ENCODE measurements at regions not wholly inside any gene's neighbourhood (a gene's known extent, or its start where the extent isn't known, plus 50 kb on each side); places are given as distances from the start of the nearest gene placed in this dataset.
A peak's percentile ranks its signal among the peaks of the same experiment; 100 is the strongest.

DNA sequence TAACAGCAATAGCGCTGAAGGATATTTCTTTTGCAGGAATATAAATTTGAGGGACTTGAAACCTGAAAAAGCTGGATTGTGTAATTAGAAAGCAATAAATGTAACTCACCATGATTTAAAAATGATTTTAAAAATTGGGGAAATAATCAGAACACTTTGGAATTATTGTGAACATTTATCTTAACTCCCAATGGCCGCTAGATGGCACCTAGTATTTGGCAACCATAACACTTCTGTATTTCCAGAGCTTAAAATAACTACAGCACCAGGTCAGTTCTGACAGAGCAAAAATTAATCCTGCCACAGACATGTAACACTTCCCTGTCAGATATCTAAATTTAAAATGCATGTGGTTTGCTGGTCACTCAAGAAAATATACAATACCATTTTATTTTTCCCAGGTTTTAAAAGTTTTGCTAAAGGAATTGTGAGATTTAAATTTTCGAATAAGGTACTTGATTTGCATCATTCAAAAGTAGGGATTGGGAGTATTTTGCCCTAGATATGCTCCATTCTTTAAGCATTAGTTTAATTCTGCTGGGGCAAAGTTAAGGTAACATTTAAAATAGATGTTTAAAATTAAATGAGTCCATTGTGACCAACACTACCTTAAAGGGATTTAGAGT is 144.5 kb downstream of the PPP1R3A start:
- ChIA-PET POLR2A (no interaction called here), CTCF (interaction anchor here (0.7 to 2.0 kb wide), 3 partner anchors 11 to 18 kb away, joined by 3 to 5 read pairs (median 4); no protein-coding TSS in a partner anchor)
- peak; percentile 20 for DNase-seq (ENCODE audit: extremely low spot score)
- TF ChIP-seq, protein P1, sequence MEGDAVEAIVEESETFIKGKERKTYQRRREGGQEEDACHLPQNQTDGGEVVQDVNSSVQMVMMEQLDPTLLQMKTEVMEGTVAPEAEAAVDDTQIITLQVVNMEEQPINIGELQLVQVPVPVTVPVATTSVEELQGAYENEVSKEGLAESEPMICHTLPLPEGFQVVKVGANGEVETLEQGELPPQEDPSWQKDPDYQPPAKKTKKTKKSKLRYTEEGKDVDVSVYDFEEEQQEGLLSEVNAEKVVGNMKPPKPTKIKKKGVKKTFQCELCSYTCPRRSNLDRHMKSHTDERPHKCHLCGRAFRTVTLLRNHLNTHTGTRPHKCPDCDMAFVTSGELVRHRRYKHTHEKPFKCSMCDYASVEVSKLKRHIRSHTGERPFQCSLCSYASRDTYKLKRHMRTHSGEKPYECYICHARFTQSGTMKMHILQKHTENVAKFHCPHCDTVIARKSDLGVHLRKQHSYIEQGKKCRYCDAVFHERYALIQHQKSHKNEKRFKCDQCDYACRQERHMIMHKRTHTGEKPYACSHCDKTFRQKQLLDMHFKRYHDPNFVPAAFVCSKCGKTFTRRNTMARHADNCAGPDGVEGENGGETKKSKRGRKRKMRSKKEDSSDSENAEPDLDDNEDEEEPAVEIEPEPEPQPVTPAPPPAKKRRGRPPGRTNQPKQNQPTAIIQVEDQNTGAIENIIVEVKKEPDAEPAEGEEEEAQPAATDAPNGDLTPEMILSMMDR (IDR thresholded peaks at IDR 0.05; ENCODE audit: control extremely low read depth, extremely low read depth, low read depth, missing control alignments) = peak; percentile 56

DNA sequence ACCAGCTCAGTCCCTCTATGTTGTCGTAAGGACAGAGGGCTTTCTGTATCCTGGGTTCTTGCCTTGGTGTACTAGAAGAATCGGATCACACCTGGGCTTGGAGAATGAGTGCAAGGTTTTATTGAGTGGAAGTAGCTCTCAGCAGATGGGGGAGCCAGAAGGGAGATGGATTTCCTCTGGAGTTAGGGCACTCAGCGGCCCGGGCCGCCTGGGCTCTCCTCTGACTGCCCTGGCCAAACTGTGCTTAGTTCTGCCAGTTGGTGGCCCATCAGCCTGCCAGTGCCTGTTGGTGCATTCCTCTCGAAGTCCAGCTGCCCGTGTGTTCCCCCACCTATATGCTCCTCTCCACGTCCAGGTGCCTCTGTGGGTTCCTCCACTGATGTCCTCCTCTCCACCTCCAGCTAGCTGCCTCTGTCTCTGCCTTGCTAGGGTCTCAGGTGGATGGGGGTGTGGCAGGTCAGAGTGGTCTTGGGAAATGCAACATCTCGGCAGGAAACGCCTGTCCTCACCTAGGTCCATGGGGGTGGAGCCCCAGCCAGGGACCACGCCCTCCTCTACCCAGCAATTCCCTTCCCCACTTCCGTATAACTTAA is 148.6 kb downstream of the PPP1R3A start:
- CTCF ChIA-PET = no interaction called here

DNA sequence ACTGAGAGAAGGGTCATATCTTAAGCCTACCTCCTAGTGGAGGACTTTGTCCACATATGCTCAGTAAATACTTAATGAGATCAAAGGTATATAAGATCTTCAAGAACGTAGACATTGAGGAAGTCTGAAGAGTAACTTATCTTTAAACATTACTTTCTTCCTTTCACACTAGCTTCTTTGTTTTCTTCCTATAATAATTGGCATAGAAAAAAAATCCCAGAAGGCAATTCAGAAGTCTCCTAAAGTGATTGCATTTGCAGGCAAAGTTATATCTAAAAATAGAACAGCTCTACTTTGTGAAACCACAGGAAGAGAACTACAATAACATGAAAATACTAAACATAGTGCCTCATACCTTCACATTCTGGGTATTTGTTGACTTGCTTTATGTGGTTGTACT is 150.4 kb downstream of the PPP1R3A start:
- CTCF ChIA-PET = no interaction called here
- POLR2A ChIA-PET = no interaction called here
- TF ChIP-seq, protein P1 (IDR thresholded peaks at IDR 0.05; ENCODE audit: control extremely low read depth, extremely low read depth, low read depth, missing control alignments) = no peak
- DNase-seq (ENCODE audit: extremely low spot score) = no peak

More for the DNA sequence above, 148.6 kb downstream of the PPP1R3A start:
- TF ChIP-seq, protein P1 (IDR thresholded peaks at IDR 0.05; ENCODE audit: control extremely low read depth, extremely low read depth, low read depth, missing control alignments) = no peak
- POLR2A ChIA-PET = no interaction called here
- DNase-seq (ENCODE audit: extremely low spot score) = no peak

DNA sequence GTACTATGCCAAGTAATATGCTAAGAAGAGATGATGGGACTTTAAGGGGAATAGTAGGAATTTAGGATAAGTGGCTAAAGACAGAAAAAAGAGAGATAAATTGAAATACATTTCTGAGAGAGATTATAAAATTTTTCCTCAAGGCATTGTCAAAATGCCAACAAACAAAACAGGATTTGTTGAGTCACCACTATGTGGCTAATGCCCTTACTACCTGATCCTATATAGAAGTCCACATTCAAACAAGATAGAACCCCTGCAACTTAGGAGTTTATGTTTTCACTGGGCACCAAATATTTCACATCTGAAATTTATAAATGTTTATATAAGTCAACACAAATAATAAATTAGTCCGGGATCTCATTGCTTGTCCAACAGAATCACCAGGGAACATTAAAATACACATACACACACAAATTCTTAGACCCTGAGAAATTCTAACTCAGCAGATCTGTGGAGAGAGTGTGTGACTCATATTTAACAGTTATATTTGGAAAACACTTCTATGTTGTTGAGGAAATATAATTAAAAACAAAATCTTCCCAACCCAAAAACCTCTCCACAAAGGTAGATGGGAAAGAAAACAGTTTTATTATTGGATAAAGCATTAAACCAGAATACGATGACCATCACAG is 154.3 kb downstream of the PPP1R3A start:
- DNase-seq (ENCODE audit: extremely low spot score) = no peak
- TF ChIP-seq, protein P1 (IDR thresholded peaks at IDR 0.05; ENCODE audit: control extremely low read depth, extremely low read depth, low read depth, missing control alignments) = no peak
- POLR2A ChIA-PET = no interaction called here
- CTCF ChIA-PET = no interaction called here

DNA sequence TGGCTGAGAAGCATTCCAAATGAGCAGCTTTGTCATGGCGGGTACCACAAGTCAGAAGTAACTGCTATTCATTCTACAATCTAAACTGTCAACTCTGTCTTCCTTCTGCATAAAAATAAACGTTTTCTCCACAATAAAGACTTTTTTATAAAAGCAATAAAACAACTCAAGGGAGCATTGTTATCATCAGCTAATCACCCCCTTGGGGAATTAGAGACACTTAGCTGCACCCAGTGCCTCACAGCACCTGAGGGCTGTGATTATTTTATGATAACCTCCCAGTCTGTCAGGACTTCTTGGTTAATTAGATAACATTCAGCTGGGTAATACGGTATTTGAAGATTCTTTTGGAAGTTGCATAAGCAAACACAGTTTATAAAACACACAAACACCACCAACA is 155.6 kb downstream of the PPP1R3A start:
- TF ChIP-seq, protein P1 (IDR thresholded peaks at IDR 0.05; ENCODE audit: control extremely low read depth, extremely low read depth, low read depth, missing control alignments) = no peak
- no peak for DNase-seq (ENCODE audit: extremely low spot score)
- ChIA-PET POLR2A (no interaction called here), CTCF (interaction anchor here (0.8 to 1.2 kb wide), 2 partner anchors 9 to 11 kb away, joined by 4 read pairs; no protein-coding TSS in a partner anchor)

DNA sequence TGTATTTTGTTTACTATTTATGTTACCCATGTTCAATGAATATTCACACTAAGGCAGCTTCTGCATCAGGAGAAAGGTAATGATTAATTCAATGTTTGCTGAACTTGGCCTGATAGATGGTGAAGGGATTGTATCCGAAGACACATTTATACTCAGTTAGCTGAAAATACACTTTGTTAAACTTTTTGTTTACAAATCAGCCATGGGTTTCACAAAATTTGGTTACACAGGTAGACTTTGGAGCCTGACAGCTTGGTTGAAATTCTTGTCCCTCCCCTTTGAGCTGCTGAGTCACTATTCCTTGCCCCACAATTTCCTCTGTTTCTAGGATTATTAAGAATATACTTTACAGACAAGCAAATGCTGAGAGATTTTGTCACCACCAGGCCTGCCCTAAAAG is 162.6 kb downstream of the PPP1R3A start:
- DNase-seq (ENCODE audit: extremely low spot score) = no peak
- TF ChIP-seq, protein P1 (IDR thresholded peaks at IDR 0.05; ENCODE audit: control extremely low read depth, extremely low read depth, low read depth, missing control alignments) = no peak
- POLR2A ChIA-PET = no interaction called here
- CTCF ChIA-PET = interaction anchor here (0.8 kb wide), 1 partner anchor 18 kb away, joined by 3 read pairs; no protein-coding TSS in a partner anchor

Measured in GM10248 (cell line).